Effector CD4-positive, alpha-beta T cell (primary cell): ENCODE measurements at regions not wholly inside any gene's neighbourhood (a gene's known extent, or its start where the extent isn't known, plus 50 kb on each side); places are given as distances from the start of the nearest gene placed in this dataset.
"Not testable (repeated sequence)": the region's sequence is repeated elsewhere in the genome, so short reads cannot be mapped to it uniquely, and the experiment has no call there.

Source experiments
- DNase-seq: peaks from one replicate; pipeline ENCODE4 v3.0.0-alpha.2; 2020

- DNase-seq, result no peak
These were observed 489.4 kb upstream of the TBL1XR1 start for GRCh38 chr3:177686671-177687070.

GRCh38 chr3:177687291-177687690 is 490.0 kb upstream of the TBL1XR1 start:
- no peak for DNase-seq

GRCh38 chr3:177688152-177688551 is 490.9 kb upstream of the TBL1XR1 start:
- no peak for DNase-seq

GRCh38 chr3:177689077-177689476 is 491.8 kb upstream of the TBL1XR1 start:
- DNase-seq, result no peak

GRCh38 chr3:177689869-177690268 is 492.6 kb upstream of the TBL1XR1 start:
- no peak for DNase-seq

GRCh38 chr3:177690306-177690705 is 493.0 kb upstream of the TBL1XR1 start:
- DNase-seq, result no peak

GRCh38 chr3:177692304-177692975 is 495.2 kb upstream of the TBL1XR1 start:
- no peak for DNase-seq

- no peak for DNase-seq
These were observed 496.5 kb upstream of the TBL1XR1 start for GRCh38 chr3:177693616-177694264.

- no peak for DNase-seq
These were observed 497.0 kb upstream of the TBL1XR1 start for GRCh38 chr3:177694316-177694715.

GRCh38 chr3:177694951-177695350 is 497.7 kb upstream of the TBL1XR1 start:
- DNase-seq, result no peak

- no peak for DNase-seq
These were observed 502.8 kb upstream of the TBL1XR1 start for GRCh38 chr3:177700117-177700516.

- no peak for DNase-seq
These were observed 506.5 kb upstream of the TBL1XR1 start for GRCh38 chr3:177703788-177704187.

- DNase-seq, result no peak
These were observed 508.9 kb upstream of the TBL1XR1 start for GRCh38 chr3:177705976-177706823.

- DNase-seq, result not testable (repeated sequence)
These were observed 512.2 kb upstream of the TBL1XR1 start for GRCh38 chr3:177709470-177709869.

GRCh38 chr3:177710506-177710905 is 513.2 kb upstream of the TBL1XR1 start:
- no peak for DNase-seq

- DNase-seq, result no peak
These were observed 514.4 kb upstream of the TBL1XR1 start for GRCh38 chr3:177711637-177712036.

- no peak for DNase-seq
These were observed 516.9 kb upstream of the TBL1XR1 start for GRCh38 chr3:177713928-177714900.

GRCh38 chr3:177714945-177715344 is 517.7 kb upstream of the TBL1XR1 start:
- no peak for DNase-seq

GRCh38 chr3:177715980-177716379 is 518.7 kb upstream of the TBL1XR1 start:
- DNase-seq, result no peak

GRCh38 chr3:177720927-177721326 is 523.6 kb upstream of the TBL1XR1 start:
- not testable (repeated sequence) for DNase-seq

GRCh38 chr3:177721864-177722785 is 524.8 kb upstream of the TBL1XR1 start:
- DNase-seq, result no peak
